NB4 (cell line): ENCODE measurements at regions not wholly inside any gene's neighbourhood (a gene's known extent, or its start where the extent isn't known, plus 50 kb on each side); places are given as distances from the start of the nearest gene placed in this dataset.

Experiments used
- MYC ChIP-seq: IDR thresholded peaks from 2 replicates; pipeline ENCODE4 v1.6.1; 2011; ENCODE audit warnings: low read depth, low read length
- POLR2A ChIP-seq: IDR thresholded peaks from 2 replicates; pipeline ENCODE4 v1.6.1; 2011; ENCODE audit warnings: mild to moderate bottlenecking; ENCODE audit not compliant: insufficient read length; ENCODE audit errors: extremely low read depth
- TF ChIP-seq, protein P1 (sequence below): IDR thresholded peaks from one replicate; pipeline ENCODE4 v1.5.1; 2012; ENCODE audit warnings: low read depth, low read length
- TF ChIP-seq, protein P2 (sequence below): IDR thresholded peaks from 2 replicates; pipeline ENCODE4 v1.6.1; 2011; ENCODE audit warnings: low read depth, low read length

GRCh38 chr18:22272242-22272641, 102.9 kb downstream of the GATA6 start:
- TF ChIP-seq, protein P1, sequence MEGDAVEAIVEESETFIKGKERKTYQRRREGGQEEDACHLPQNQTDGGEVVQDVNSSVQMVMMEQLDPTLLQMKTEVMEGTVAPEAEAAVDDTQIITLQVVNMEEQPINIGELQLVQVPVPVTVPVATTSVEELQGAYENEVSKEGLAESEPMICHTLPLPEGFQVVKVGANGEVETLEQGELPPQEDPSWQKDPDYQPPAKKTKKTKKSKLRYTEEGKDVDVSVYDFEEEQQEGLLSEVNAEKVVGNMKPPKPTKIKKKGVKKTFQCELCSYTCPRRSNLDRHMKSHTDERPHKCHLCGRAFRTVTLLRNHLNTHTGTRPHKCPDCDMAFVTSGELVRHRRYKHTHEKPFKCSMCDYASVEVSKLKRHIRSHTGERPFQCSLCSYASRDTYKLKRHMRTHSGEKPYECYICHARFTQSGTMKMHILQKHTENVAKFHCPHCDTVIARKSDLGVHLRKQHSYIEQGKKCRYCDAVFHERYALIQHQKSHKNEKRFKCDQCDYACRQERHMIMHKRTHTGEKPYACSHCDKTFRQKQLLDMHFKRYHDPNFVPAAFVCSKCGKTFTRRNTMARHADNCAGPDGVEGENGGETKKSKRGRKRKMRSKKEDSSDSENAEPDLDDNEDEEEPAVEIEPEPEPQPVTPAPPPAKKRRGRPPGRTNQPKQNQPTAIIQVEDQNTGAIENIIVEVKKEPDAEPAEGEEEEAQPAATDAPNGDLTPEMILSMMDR: no peak
- TF ChIP-seq POLR2A (no peak), MYC (no peak)
- TF ChIP-seq, protein P2, sequence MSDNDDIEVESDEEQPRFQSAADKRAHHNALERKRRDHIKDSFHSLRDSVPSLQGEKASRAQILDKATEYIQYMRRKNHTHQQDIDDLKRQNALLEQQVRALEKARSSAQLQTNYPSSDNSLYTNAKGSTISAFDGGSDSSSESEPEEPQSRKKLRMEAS: no peak
